Type B pancreatic cell (in vitro differentiated cells): ENCODE measurements at regions not wholly inside any gene's neighbourhood (a gene's known extent, or its start where the extent isn't known, plus 50 kb on each side); places are given as distances from the start of the nearest gene placed in this dataset.
A peak's percentile ranks its signal among the peaks of the same experiment; 100 is the strongest.

Source experiments
- DNase-seq: peaks from one replicate; pipeline ENCODE4 v3.0.0; 2021; ENCODE audit warnings: mixed read lengths; ENCODE audit not compliant: unreplicated experiment; ENCODE audit errors: extremely low spot score
- H3K27ac Mint-ChIP-seq: 2 replicates; pipeline ENCODE4 v1.8.0; 2021; ENCODE audit warnings: mild to moderate bottlenecking, mixed read lengths
- H3K27me3 Mint-ChIP-seq: 2 replicates; pipeline ENCODE4 v1.8.0; 2021; ENCODE audit warnings: mixed read lengths
- H3K36me3 Mint-ChIP-seq: 2 replicates; pipeline ENCODE4 v1.8.0; 2021; ENCODE audit warnings: mixed read lengths
- H3K4me1 Mint-ChIP-seq: one replicate; pipeline ENCODE4 v1.8.0; 2021; ENCODE audit warnings: mixed read lengths; ENCODE audit not compliant: unreplicated experiment
- H3K4me3 Mint-ChIP-seq: 2 replicates; pipeline ENCODE4 v1.8.0; 2021; ENCODE audit warnings: mild to moderate bottlenecking, mixed read lengths
- H3K9me3 Mint-ChIP-seq: 2 replicates; pipeline ENCODE4 v1.8.0; 2021; ENCODE audit warnings: mixed read lengths
- TF ChIP-seq, protein P1 (sequence below): fragments of 200-600 bp; sonication (generic); conservative IDR thresholded peaks from 2 replicates; pipeline ENCODE4 v1.5.0; 2021; ENCODE audit warnings: antibody characterized with exemption, mild to moderate bottlenecking

DNA sequence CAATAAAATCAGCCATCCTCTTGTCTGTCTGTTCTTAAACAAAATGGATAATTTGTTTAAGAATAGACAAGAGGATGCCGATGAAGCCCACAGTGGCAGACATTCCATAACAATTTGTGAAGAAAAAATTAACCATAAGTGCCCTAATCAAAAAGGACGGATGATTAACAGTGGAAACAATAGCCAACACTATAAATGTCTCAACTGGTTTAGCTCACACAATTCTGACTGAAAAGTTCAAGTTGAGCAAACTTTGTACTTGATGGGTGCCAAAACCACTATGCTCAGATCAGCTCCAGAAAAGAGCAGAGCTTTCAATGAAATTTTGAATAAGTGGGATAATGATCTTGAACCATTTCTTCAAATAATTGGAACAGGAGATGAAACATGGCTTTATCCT is 202.2 kb upstream of the OR4E1 start:
- no peaks in the 10 kb centered on the region for H3K36me3 Mint-ChIP-seq
- no peak for DNase-seq
- no peak overlapping the region for H3K4me3 Mint-ChIP-seq
- TF ChIP-seq, protein P1, sequence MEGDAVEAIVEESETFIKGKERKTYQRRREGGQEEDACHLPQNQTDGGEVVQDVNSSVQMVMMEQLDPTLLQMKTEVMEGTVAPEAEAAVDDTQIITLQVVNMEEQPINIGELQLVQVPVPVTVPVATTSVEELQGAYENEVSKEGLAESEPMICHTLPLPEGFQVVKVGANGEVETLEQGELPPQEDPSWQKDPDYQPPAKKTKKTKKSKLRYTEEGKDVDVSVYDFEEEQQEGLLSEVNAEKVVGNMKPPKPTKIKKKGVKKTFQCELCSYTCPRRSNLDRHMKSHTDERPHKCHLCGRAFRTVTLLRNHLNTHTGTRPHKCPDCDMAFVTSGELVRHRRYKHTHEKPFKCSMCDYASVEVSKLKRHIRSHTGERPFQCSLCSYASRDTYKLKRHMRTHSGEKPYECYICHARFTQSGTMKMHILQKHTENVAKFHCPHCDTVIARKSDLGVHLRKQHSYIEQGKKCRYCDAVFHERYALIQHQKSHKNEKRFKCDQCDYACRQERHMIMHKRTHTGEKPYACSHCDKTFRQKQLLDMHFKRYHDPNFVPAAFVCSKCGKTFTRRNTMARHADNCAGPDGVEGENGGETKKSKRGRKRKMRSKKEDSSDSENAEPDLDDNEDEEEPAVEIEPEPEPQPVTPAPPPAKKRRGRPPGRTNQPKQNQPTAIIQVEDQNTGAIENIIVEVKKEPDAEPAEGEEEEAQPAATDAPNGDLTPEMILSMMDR, result no peak
- H3K4me1 Mint-ChIP-seq, result no peaks in the 10 kb centered on the region
- H3K27ac Mint-ChIP-seq, result no peak overlapping the region
- peaks cover 27% of the 10 kb centered on the region for H3K27me3 Mint-ChIP-seq
- no peaks in the 10 kb centered on the region for H3K9me3 Mint-ChIP-seq

DNA sequence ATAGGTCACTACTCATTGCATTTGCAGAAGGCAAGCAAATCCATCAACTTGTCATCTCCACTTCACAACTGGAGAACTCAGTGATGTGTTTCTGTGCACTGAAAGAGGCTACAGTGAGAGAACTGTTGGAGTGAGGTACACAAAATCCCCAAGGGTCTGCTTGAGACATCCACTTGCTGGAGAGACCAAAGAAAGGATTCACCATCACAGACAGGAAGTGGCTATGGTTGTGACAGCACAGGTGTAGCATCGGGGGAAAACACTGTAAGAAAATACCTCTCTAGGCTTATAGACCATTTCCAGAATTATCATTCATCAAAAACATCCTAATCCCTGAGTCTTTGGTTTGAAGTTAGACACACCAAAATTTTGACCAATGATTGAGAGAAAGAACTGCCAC is 201.3 kb upstream of the OR4E1 start:
- Mint-ChIP-seq H3K27ac (no peak overlapping the region), H3K4me3 (no peak overlapping the region), H3K27me3 (peaks cover 27% of the 10 kb centered on the region), H3K36me3 (no peaks in the 10 kb centered on the region), H3K9me3 (no peaks in the 10 kb centered on the region), H3K4me1 (no peaks in the 10 kb centered on the region)
- DNase-seq, result no peak
- TF ChIP-seq, protein P1, result no peak

DNA sequence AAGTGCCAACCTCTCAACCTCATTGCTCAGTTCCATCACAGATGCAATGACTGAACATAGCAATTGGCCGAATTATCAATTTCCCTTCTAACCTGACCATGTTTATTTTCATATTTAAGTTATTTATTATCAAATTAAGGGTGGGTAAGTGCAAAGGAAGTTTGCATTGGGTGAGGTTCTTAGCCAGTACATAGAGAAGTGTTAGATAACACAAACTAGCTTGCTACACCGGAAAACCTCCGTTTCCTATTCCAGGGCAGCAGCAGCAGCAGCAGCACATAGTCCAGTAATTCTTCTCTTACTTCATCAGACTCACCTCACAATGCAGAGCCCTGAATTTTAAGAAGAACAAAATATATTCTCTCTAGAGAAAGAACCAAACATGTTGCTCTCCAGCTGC is 200.5 kb upstream of the OR4E1 start:
- DNase-seq, result no peak
- TF ChIP-seq, protein P1, result no peak
- Mint-ChIP-seq H3K27me3 (peaks cover 27% of the 10 kb centered on the region), H3K36me3 (no peaks in the 10 kb centered on the region), H3K27ac (no peak overlapping the region), H3K4me3 (no peak overlapping the region), H3K9me3 (no peaks in the 10 kb centered on the region), H3K4me1 (no peaks in the 10 kb centered on the region)

DNA sequence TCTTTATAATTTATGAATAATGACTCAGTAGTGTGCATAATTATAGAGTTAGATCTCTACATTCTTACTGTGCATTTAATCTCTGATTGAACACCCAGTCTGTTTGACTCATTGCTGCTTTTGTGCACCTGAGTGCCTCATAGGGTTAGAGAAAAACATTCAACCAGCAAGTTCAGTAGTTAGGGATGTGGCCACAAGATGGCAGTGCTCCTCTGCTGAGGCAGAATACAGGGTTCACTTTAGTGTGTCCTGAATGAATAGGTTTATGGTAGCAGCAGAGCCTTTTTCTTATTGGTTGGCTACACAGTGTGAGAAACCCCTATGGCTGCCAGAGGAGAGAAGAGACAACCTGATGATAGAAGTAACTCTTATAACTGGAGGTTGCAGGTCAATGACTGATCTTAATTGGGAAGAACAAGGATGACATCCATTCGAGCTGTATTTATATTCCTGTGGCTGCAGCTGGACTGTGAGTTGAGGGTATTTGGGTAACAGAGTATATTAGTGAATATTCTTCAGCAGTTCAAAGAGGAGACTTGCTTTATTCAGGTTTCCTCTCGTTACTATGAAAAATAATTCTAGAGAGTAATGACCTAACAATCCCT is 194.9 kb upstream of the OR4E1 start:
- no peak overlapping the region for H3K27ac Mint-ChIP-seq
- no peak overlapping the region for H3K4me3 Mint-ChIP-seq

DNA sequence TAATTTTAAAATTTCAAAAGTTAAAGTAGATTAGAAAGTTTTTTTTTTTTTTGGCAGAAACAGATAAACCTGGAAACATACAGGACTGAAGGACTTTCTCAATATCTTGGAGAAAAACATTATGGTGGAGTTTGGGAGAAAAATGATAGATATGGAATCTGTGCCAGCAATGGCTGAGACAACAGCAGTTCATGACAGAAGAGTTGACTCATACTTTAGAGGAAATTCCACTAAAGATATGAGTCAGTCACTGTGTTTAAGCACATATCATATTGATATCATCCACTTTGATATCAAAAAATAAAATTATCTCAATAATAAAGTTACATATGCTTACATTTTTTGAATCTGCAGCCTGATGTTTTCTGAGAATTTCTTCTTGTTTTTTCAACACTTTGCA is 193.9 kb upstream of the OR4E1 start:
- Mint-ChIP-seq H3K27ac (no peak overlapping the region), H3K4me3 (no peak overlapping the region), H3K27me3 (peaks cover 13% of the 10 kb centered on the region), H3K36me3 (no peaks in the 10 kb centered on the region), H3K4me1 (no peaks in the 10 kb centered on the region), H3K9me3 (no peaks in the 10 kb centered on the region)
- DNase-seq, result no peak
- TF ChIP-seq, protein P1, result no peak

More for the DNA sequence above, 194.9 kb upstream of the OR4E1 start:
- Mint-ChIP-seq H3K27me3 (peaks cover 17% of the 10 kb centered on the region), H3K4me1 (no peaks in the 10 kb centered on the region), H3K36me3 (no peaks in the 10 kb centered on the region), H3K9me3 (no peaks in the 10 kb centered on the region)
- no peak for DNase-seq
- TF ChIP-seq, protein P1, result peak; percentile 91

DNA sequence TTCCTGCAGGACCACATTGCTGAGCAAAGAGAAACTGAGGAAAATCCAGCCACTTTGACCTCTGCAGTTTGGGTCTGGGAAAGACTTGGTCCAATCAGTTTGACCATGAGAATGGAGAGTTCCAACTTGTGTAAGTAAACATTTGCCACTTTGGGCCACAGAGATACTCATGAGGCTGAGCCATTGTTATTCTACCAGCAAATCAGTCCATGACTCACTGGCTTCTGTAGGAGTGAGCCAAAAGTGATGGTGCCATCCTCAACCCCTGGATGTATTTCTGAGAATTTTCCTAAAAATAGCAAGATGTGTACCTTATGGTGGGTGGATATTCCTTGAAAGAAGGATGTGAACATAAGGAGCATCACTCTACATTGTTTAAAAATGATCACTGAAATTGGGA is 192.9 kb upstream of the OR4E1 start:
- DNase-seq, result no peak
- peaks cover 8% of the 10 kb centered on the region for H3K27me3 Mint-ChIP-seq
- H3K4me3 Mint-ChIP-seq, result no peak overlapping the region
- H3K36me3 Mint-ChIP-seq, result no peaks in the 10 kb centered on the region
- no peaks in the 10 kb centered on the region for H3K4me1 Mint-ChIP-seq
- TF ChIP-seq, protein P1, result no peak
- H3K9me3 Mint-ChIP-seq, result no peaks in the 10 kb centered on the region
- no peak overlapping the region for H3K27ac Mint-ChIP-seq
